B cell (primary cell): ENCODE measurements at regions not wholly inside any gene's neighbourhood (a gene's known extent, or its start where the extent isn't known, plus 50 kb on each side); places are given as distances from the start of the nearest gene placed in this dataset.

ENCODE experiments used
- ATAC-seq: fragments of 200-7000 bp; cut with Tn5 transposase; one replicate; pipeline ENCODE4 v1.10.0; 2021; ENCODE audit warnings: low read depth, mild to moderate bottlenecking, moderate number of reproducible peaks, moderate library complexity
- CTCF ChIA-PET: fragments of 350-600 bp; sonication (Branson Sonifier 250); formaldehyde crosslinking; loops from one replicate; lab custom pipeline; 2021; ENCODE audit warnings: antibody characterized with exemption, inconsistent platforms; lab: Charles Lee
- POLR2A ChIA-PET: fragments of 350-600 bp; sonication (Branson Sonifier 250); formaldehyde crosslinking; loops from one replicate; lab custom pipeline; 2021; ENCODE audit warnings: antibody characterized with exemption; lab: Charles Lee
- DNase-seq: peaks from one replicate; pipeline ENCODE4 v3.0.0; 2013
- H2AFZ ChIP-seq: 2 replicates; pipeline ENCODE4 v1.6.1; 2012; ENCODE audit warnings: mild to moderate bottlenecking, low read depth, low read length; ENCODE audit not compliant: insufficient read depth, poor library complexity, severe bottlenecking
- H3K27ac ChIP-seq, 2 donors: 1 replicate in 1 of 2; 2 replicates in 1 of 2; pipeline ENCODE4 v1.5.1; 2012 to 2013; ENCODE audit warnings: low read length in 2 of 2, mild to moderate bottlenecking in 2 of 2, moderate library complexity in 1 of 2
- H3K27me3 ChIP-seq, 4 experiments: fragments of 200-600 bp in 1 of 4; sonication (generic) in 1 of 4; replicated peaks in 1 of 4; 1 replicate in 2 of 4; 2 replicates in 2 of 4; pipeline versions ENCODE4 v1.6.1 to v1.7.0; 2013 to 2016; ENCODE audit warnings: low read length in 3 of 4, mild to moderate bottlenecking in 2 of 4, mixed read lengths in 1 of 4, moderate library complexity in 1 of 4; ENCODE audit not compliant: insufficient read depth in 4 of 4, control insufficient read depth in 3 of 4; ENCODE audit errors: control extremely low read depth in 1 of 4
- H3K36me3 ChIP-seq, 2 experiments: replicated peaks in 1 of 2; 1 replicate in 1 of 2; 2 replicates in 1 of 2; pipeline versions ENCODE4 v1.6.1 to v1.7.1; 2013; ENCODE audit warnings: low read length in 1 of 2; ENCODE audit not compliant: insufficient read depth in 2 of 2, control insufficient read depth in 1 of 2; ENCODE audit errors: control extremely low read depth in 1 of 2, extremely low read depth in 1 of 2
- H3K4me1 ChIP-seq, 2 donors: fragments of 200-600 bp in 1 of 2; sonication (generic) in 1 of 2; 1 replicate in 1 of 2; 2 replicates in 1 of 2; pipeline versions ENCODE4 v1.5.1 to v1.6.1; 2013 to 2017; ENCODE audit warnings: low read length in 2 of 2; ENCODE audit not compliant: control insufficient read depth in 2 of 2, insufficient read depth in 2 of 2
- H3K4me2 ChIP-seq: replicated peaks from 2 replicates; pipeline ENCODE3; 2012; ENCODE audit warnings: mild to moderate bottlenecking, low read depth, low read length; ENCODE audit not compliant: poor library complexity, severe bottlenecking
- H3K4me3 ChIP-seq, 5 experiments: fragments of 200-600 bp in 1 of 5; sonication (generic) in 1 of 5; 1 replicate in 3 of 5; 2 replicates in 2 of 5; pipeline versions ENCODE4 v1.5.1 to v1.7.0; 2011 to 2016; ENCODE audit warnings: low read length in 4 of 5, mild to moderate bottlenecking in 4 of 5, low read depth in 2 of 5, control low read depth in 1 of 5, moderate library complexity in 1 of 5; ENCODE audit not compliant: insufficient read depth in 1 of 5; ENCODE audit errors: control extremely low read depth in 1 of 5, extremely low read depth in 1 of 5
- H3K79me2 ChIP-seq: fragments of 200-600 bp; sonication (generic); one replicate; pipeline ENCODE4 v1.6.0; 2016; ENCODE audit warnings: low read length; ENCODE audit not compliant: control insufficient read depth, insufficient read depth
- H3K9ac ChIP-seq: fragments of 200-600 bp; sonication (generic); 2 replicates; pipeline ENCODE4 v1.6.1; 2017; ENCODE audit warnings: mild to moderate bottlenecking, low read length, moderate library complexity
- H3K9me3 ChIP-seq, 3 donors: one replicate each; pipeline versions ENCODE4 v1.6.1 to v1.7.1; 2013; ENCODE audit warnings: low read length in 2 of 3; ENCODE audit not compliant: control insufficient read depth in 2 of 3, insufficient read depth in 1 of 3; ENCODE audit errors: control extremely low read depth in 1 of 3
- H4K20me1 ChIP-seq: 2 replicates; pipeline ENCODE4 v1.6.0; 2012; ENCODE audit warnings: mild to moderate bottlenecking, low read length; ENCODE audit not compliant: insufficient read depth, control insufficient read depth, poor library complexity, severe bottlenecking
- H3K27ac Mint-ChIP-seq: one replicate; pipeline ENCODE4 v1.8.0; 2021; ENCODE audit warnings: mixed read lengths
- H3K27me3 Mint-ChIP-seq: one replicate; pipeline ENCODE4 v1.8.0; 2021; ENCODE audit warnings: mixed read lengths
- H3K4me1 Mint-ChIP-seq: one replicate; pipeline ENCODE4 v1.8.0; 2021; ENCODE audit warnings: mixed read lengths
- H3K4me3 Mint-ChIP-seq: one replicate; pipeline ENCODE4 v1.8.0; 2021; ENCODE audit warnings: mixed read lengths
- H3K9me3 Mint-ChIP-seq: one replicate; pipeline ENCODE4 v1.8.0; 2022; ENCODE audit warnings: mixed read lengths; ENCODE audit not compliant: insufficient read depth
- EZH2 ChIP-seq: IDR thresholded peaks from 2 replicates; pipeline ENCODE4 v1.6.1; 2012; ENCODE audit warnings: borderline replicate concordance, low read depth, mild to moderate bottlenecking, moderate library complexity, low read length; ENCODE audit not compliant: insufficient read depth, poor library complexity, severe bottlenecking
- WGBS: methylation state at CpG from one replicate; pipeline ENCODE4 v1.1.5; 2013; ENCODE audit warnings: missing lambda C conversion rate; ENCODE audit not compliant: insufficient coverage; 5-methylcytosine and 5-hydroxymethylcytosine counted together
- intact Hi-C: fragments of 100-400 bp; cut with micrococcal nuclease; formaldehyde crosslinking; loops from one replicate; pipeline ENCODE4 v1.10.0; 2022
- TF ChIP-seq, protein P1 (sequence below): fragments of 200-600 bp; IDR thresholded peaks from one replicate; pipeline ENCODE4 v1.8.0; 2022; ENCODE audit warnings: antibody characterized with exemption, mild to moderate bottlenecking

- Mint-ChIP-seq H3K27me3 (no peaks in the 10 kb centered on the region), H3K4me1 (peaks cover 11% of the 10 kb centered on the region), H3K9me3 (no peaks in the 10 kb centered on the region), H3K4me3 (no peak overlapping the region), H3K27ac (no peak overlapping the region)
- Histone ChIP-seq H3K9ac (no peak overlapping the region), H3K4me2 (no peak overlapping the region), H3K9me3 (no peaks in the 10 kb centered on the region), H2AFZ (no peak overlapping the region), H3K36me3 (no peaks in the 10 kb centered on the region), H4K20me1 (no peaks in the 10 kb centered on the region), H3K79me2 (no peaks in the 10 kb centered on the region), H3K27ac (no peak overlapping the region), H3K27me3 (no peaks in the 10 kb centered on the region), H3K4me1 (peaks cover 12 to 15% of the 10 kb centered on the region in 2 donors), H3K4me3 (no peak overlapping the region)
- no CpG with 5 or more reads among the region's 2 CpGs for WGBS
- ATAC-seq (no peak), DNase-seq (no peak)
- CTCF ChIA-PET = interaction anchor here (0.7 to 1.6 kb wide), 4 partner anchors 19 to 37 kb away, joined by 3 to 5 read pairs (median 4); no protein-coding TSS in a partner anchor
- POLR2A ChIA-PET = interaction anchor here (0.7 kb wide), 1 partner anchor 37 kb away, joined by 3 read pairs; no protein-coding TSS in a partner anchor
- intact Hi-C loops = no loop called here
- TF ChIP-seq EZH2 = no peak
- TF ChIP-seq, protein P1, sequence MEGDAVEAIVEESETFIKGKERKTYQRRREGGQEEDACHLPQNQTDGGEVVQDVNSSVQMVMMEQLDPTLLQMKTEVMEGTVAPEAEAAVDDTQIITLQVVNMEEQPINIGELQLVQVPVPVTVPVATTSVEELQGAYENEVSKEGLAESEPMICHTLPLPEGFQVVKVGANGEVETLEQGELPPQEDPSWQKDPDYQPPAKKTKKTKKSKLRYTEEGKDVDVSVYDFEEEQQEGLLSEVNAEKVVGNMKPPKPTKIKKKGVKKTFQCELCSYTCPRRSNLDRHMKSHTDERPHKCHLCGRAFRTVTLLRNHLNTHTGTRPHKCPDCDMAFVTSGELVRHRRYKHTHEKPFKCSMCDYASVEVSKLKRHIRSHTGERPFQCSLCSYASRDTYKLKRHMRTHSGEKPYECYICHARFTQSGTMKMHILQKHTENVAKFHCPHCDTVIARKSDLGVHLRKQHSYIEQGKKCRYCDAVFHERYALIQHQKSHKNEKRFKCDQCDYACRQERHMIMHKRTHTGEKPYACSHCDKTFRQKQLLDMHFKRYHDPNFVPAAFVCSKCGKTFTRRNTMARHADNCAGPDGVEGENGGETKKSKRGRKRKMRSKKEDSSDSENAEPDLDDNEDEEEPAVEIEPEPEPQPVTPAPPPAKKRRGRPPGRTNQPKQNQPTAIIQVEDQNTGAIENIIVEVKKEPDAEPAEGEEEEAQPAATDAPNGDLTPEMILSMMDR = no peak
These were observed 84.0 kb upstream of the TRIM2 start for GRCh38 chr4:153120235-153120634.

GRCh38 chr4:153122855-153123254 lies 81.4 kb upstream of the TRIM2 start:
- Histone ChIP-seq H3K36me3 (no peaks in the 10 kb centered on the region), H3K4me1 (peaks cover 0 to 4% of the 10 kb centered on the region in 2 donors), H3K9me3 (no peaks in the 10 kb centered on the region), H3K79me2 (no peaks in the 10 kb centered on the region), H3K4me3 (no peak overlapping the region), H2AFZ (no peak overlapping the region), H3K27me3 (no peaks in the 10 kb centered on the region), H3K27ac (no peak overlapping the region), H3K9ac (no peak overlapping the region), H4K20me1 (no peaks in the 10 kb centered on the region), H3K4me2 (no peak overlapping the region)
- WGBS = 100% methylated on average over 1 of the region's 6 CpGs
- intact Hi-C loops = no loop called here
- DNase-seq = no peak
- POLR2A ChIA-PET = no interaction called here
- Mint-ChIP-seq H3K27ac (no peak overlapping the region), H3K9me3 (no peaks in the 10 kb centered on the region), H3K4me1 (peaks cover 5% of the 10 kb centered on the region), H3K4me3 (no peak overlapping the region), H3K27me3 (no peaks in the 10 kb centered on the region)
- CTCF ChIA-PET = interaction anchor here (7.8 kb wide), 1 partner anchor 41 kb away, joined by 356 read pairs; no protein-coding TSS in a partner anchor
- ATAC-seq = no peak
- TF ChIP-seq, protein P1 = no peak
- TF ChIP-seq EZH2 = no peak
